ENCODE measurements at regions not wholly inside any gene's neighbourhood (a gene's known extent, or its start where the extent isn't known, plus 50 kb on each side); places are given as distances from the start of the nearest gene placed in this dataset.

DNA sequence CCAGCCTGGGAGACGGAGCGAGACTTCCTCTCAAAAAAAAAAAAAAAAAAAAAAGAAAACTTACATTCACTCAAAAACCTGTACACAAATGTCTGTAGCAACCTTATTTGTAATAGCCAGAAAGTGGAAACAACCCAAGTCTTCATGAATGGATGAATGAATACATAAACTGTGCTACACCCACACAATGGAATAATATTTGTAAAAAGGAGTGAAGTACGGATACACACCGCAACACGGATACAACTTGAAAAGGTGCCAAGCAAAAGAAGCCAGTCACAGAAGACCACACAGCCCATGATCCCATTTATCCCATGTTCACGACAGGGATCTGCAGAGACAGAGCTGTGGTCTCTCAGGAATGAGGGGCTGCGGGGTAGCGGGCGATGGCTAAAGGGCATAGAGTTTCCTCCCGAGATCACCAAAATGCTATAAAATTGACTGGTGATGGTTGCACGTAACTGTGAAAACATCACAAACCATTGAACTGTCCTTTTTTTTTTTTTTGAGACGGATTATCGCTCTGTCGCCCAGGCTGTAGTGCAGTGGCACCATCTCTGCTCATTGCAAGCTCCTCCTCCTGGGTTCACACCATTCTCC, 76.2 kb upstream of the COL5A1 start:
- TF ChIP-seq, protein P1, sequence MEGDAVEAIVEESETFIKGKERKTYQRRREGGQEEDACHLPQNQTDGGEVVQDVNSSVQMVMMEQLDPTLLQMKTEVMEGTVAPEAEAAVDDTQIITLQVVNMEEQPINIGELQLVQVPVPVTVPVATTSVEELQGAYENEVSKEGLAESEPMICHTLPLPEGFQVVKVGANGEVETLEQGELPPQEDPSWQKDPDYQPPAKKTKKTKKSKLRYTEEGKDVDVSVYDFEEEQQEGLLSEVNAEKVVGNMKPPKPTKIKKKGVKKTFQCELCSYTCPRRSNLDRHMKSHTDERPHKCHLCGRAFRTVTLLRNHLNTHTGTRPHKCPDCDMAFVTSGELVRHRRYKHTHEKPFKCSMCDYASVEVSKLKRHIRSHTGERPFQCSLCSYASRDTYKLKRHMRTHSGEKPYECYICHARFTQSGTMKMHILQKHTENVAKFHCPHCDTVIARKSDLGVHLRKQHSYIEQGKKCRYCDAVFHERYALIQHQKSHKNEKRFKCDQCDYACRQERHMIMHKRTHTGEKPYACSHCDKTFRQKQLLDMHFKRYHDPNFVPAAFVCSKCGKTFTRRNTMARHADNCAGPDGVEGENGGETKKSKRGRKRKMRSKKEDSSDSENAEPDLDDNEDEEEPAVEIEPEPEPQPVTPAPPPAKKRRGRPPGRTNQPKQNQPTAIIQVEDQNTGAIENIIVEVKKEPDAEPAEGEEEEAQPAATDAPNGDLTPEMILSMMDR (IDR thresholded peaks at IDR 0.05; ENCODE audit: poor library complexity, severe bottlenecking): no peak
- TF ChIP-seq, protein P2, sequence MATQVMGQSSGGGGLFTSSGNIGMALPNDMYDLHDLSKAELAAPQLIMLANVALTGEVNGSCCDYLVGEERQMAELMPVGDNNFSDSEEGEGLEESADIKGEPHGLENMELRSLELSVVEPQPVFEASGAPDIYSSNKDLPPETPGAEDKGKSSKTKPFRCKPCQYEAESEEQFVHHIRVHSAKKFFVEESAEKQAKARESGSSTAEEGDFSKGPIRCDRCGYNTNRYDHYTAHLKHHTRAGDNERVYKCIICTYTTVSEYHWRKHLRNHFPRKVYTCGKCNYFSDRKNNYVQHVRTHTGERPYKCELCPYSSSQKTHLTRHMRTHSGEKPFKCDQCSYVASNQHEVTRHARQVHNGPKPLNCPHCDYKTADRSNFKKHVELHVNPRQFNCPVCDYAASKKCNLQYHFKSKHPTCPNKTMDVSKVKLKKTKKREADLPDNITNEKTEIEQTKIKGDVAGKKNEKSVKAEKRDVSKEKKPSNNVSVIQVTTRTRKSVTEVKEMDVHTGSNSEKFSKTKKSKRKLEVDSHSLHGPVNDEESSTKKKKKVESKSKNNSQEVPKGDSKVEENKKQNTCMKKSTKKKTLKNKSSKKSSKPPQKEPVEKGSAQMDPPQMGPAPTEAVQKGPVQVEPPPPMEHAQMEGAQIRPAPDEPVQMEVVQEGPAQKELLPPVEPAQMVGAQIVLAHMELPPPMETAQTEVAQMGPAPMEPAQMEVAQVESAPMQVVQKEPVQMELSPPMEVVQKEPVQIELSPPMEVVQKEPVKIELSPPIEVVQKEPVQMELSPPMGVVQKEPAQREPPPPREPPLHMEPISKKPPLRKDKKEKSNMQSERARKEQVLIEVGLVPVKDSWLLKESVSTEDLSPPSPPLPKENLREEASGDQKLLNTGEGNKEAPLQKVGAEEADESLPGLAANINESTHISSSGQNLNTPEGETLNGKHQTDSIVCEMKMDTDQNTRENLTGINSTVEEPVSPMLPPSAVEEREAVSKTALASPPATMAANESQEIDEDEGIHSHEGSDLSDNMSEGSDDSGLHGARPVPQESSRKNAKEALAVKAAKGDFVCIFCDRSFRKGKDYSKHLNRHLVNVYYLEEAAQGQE (IDR thresholded peaks at IDR 0.05; ENCODE audit: borderline replicate concordance): no peak
- TF ChIP-seq EP300 (conservative IDR thresholded peaks at IDR 0.05; ENCODE audit: poor library complexity, severe bottlenecking) (no peak), EZH2 (IDR thresholded peaks at IDR 0.05; ENCODE audit: borderline replicate concordance, insufficient read depth, low read length, poor library complexity, severe bottlenecking) (no peak), TAF1 (IDR thresholded peaks at IDR 0.05; ENCODE audit: low read depth) (no peak), MXI1 (conservative IDR thresholded peaks at IDR 0.05; ENCODE audit: poor library complexity, severe bottlenecking) (no peak), SMC3 (conservative IDR thresholded peaks at IDR 0.05; ENCODE audit: poor library complexity) (no peak), RAD21 (conservative IDR thresholded peaks at IDR 0.05) (no peak)
